Epithelial cell of prostate (primary cell): ENCODE measurements at regions not wholly inside any gene's neighbourhood (a gene's known extent, or its start where the extent isn't known, plus 50 kb on each side); places are given as distances from the start of the nearest gene placed in this dataset.

Source experiments
- DNase-seq: peaks from one replicate; pipeline ENCODE4 v3.0.0-alpha.2; 2011; ENCODE audit warnings: low read depth, low spot score
- H3K27ac ChIP-seq: fragments of 450-650 bp; 2 replicates; pipeline ENCODE4 v1.5.1; 2017; ENCODE audit warnings: mild to moderate bottlenecking

- DNase-seq: peak; percentile 49
Measured at GRCh38 chr14:62213516-62213915, 451.3 kb downstream of the SNAPC1 start.

GRCh38 chr14:62216121-62216520 lies 453.9 kb downstream of the SNAPC1 start:
- DNase-seq: no peak
- H3K27ac ChIP-seq: no peak overlapping the region

More at GRCh38 chr14:62213516-62213915, 451.3 kb downstream of the SNAPC1 start:
- H3K27ac ChIP-seq: no peak overlapping the region

- H3K27ac ChIP-seq: no peak overlapping the region
- no peak for DNase-seq
Measured at GRCh38 chr14:62234849-62235248, 472.6 kb downstream of the SNAPC1 start.

GRCh38 chr14:62244221-62244620 lies 482.0 kb downstream of the SNAPC1 start:
- H3K27ac ChIP-seq: no peak overlapping the region
- no peak for DNase-seq

GRCh38 chr14:62247266-62247665 lies 485.0 kb downstream of the SNAPC1 start:
- DNase-seq: no peak
- no peak overlapping the region for H3K27ac ChIP-seq

- DNase-seq: no peak
Measured at GRCh38 chr14:62251237-62251636, 489.0 kb downstream of the SNAPC1 start.

GRCh38 chr14:62253171-62253570 lies 491.0 kb downstream of the SNAPC1 start:
- DNase-seq: no peak
- H3K27ac ChIP-seq: no peak overlapping the region

More at GRCh38 chr14:62251237-62251636, 489.0 kb downstream of the SNAPC1 start:
- no peak overlapping the region for H3K27ac ChIP-seq

GRCh38 chr14:62253911-62254310 lies 491.7 kb downstream of the SNAPC1 start:
- H3K27ac ChIP-seq: no peak overlapping the region
- DNase-seq: no peak

GRCh38 chr14:62269204-62269603 lies 507.0 kb downstream of the SNAPC1 start:
- no peak for DNase-seq
- no peak overlapping the region for H3K27ac ChIP-seq

GRCh38 chr14:62270236-62270635 lies 508.0 kb downstream of the SNAPC1 start:
- no peak for DNase-seq

GRCh38 chr14:62280366-62280765 lies 518.1 kb downstream of the SNAPC1 start:
- no peak overlapping the region for H3K27ac ChIP-seq
- DNase-seq: no peak

More at GRCh38 chr14:62270236-62270635, 508.0 kb downstream of the SNAPC1 start:
- H3K27ac ChIP-seq: no peak overlapping the region

- DNase-seq: no peak
- H3K27ac ChIP-seq: no peak overlapping the region
Measured at GRCh38 chr14:62283837-62284236, 521.6 kb downstream of the SNAPC1 start.

- H3K27ac ChIP-seq: no peak overlapping the region
- DNase-seq: no peak
Measured at GRCh38 chr14:62289471-62289870, 527.3 kb downstream of the SNAPC1 start.

GRCh38 chr14:62301080-62301479 lies 538.9 kb downstream of the SNAPC1 start:
- H3K27ac ChIP-seq: no peak overlapping the region
- DNase-seq: no peak

- DNase-seq: no peak
- H3K27ac ChIP-seq: no peak overlapping the region
Measured at GRCh38 chr14:62301911-62302310, 539.7 kb downstream of the SNAPC1 start.

GRCh38 chr14:62303437-62303836 lies 541.2 kb downstream of the SNAPC1 start:
- no peak overlapping the region for H3K27ac ChIP-seq

GRCh38 chr14:62304257-62304656 lies 542.0 kb downstream of the SNAPC1 start:
- H3K27ac ChIP-seq: no peak overlapping the region
- DNase-seq: no peak

More at GRCh38 chr14:62303437-62303836, 541.2 kb downstream of the SNAPC1 start:
- no peak for DNase-seq

- no peak overlapping the region for H3K27ac ChIP-seq
- DNase-seq: no peak
Measured at GRCh38 chr14:62307844-62308243, 545.6 kb downstream of the SNAPC1 start.

- no peak for DNase-seq
- H3K27ac ChIP-seq: no peak overlapping the region
Measured at GRCh38 chr14:62308316-62308715, 546.1 kb downstream of the SNAPC1 start.

- no peak overlapping the region for H3K27ac ChIP-seq
- no peak for DNase-seq
Measured at GRCh38 chr14:62308891-62309290, 546.7 kb downstream of the SNAPC1 start.

- no peak for DNase-seq
- no peak overlapping the region for H3K27ac ChIP-seq
Measured at GRCh38 chr14:62313212-62313611, 551.0 kb downstream of the SNAPC1 start.

- DNase-seq: no peak
- H3K27ac ChIP-seq: no peak overlapping the region
Measured at GRCh38 chr14:62314221-62314620, 552.0 kb downstream of the SNAPC1 start.

- no peak for DNase-seq
- H3K27ac ChIP-seq: no peak overlapping the region
Measured at GRCh38 chr14:62314871-62315270, 552.7 kb downstream of the SNAPC1 start.
